GM18951 (cell line): ENCODE measurements at regions not wholly inside any gene's neighbourhood (a gene's known extent, or its start where the extent isn't known, plus 50 kb on each side); places are given as distances from the start of the nearest gene placed in this dataset.
"Not testable (repeated sequence)": the region's sequence is repeated elsewhere in the genome, so short reads cannot be mapped to it uniquely, and the experiment has no call there.

Experiments
- POLR2A ChIP-seq: IDR thresholded peaks from 4 replicates; pipeline ENCODE4 v1.6.1; 2011; ENCODE audit warnings: mild to moderate bottlenecking; ENCODE audit not compliant: insufficient read length, insufficient read depth; ENCODE audit errors: extremely low read depth
- in situ Hi-C: fragments of 300-500 bp; cut with MboI; formaldehyde crosslinking; loops from one replicate; pipeline ENCODE4 v1.12.0; 2022; ENCODE audit warnings: low sequenced_read_pairs, mixed read lengths, inconsistent platforms; ENCODE audit not compliant: unreplicated experiment

GRCh38 chr1:157460381-157460780, 91.9 kb downstream of the FCRL5 start:
- in situ Hi-C loops: no loop called here
- TF ChIP-seq POLR2A: no peak

- in situ Hi-C loops: no loop called here
- no peak for TF ChIP-seq POLR2A
These were observed 95.0 kb downstream of the FCRL5 start for GRCh38 chr1:157457279-157457678.

- TF ChIP-seq POLR2A: no peak
- in situ Hi-C loops: no loop called here
These were observed 97.0 kb downstream of the FCRL5 start for GRCh38 chr1:157455318-157455717.

GRCh38 chr1:157450106-157450505, 102.2 kb downstream of the FCRL5 start:
- in situ Hi-C loops: no loop called here
- TF ChIP-seq POLR2A: no peak

GRCh38 chr1:157448636-157449035, 103.7 kb downstream of the FCRL5 start:
- TF ChIP-seq POLR2A: no peak
- in situ Hi-C loops: no loop called here

- in situ Hi-C loops: not testable (repeated sequence)
These were observed 106.0 kb downstream of the FCRL5 start for GRCh38 chr1:157446356-157446755.

GRCh38 chr1:157445616-157446140, 106.6 kb downstream of the FCRL5 start:
- in situ Hi-C loops: not testable (repeated sequence)

GRCh38 chr1:157442065-157442464, 110.2 kb downstream of the FCRL5 start:
- no peak for TF ChIP-seq POLR2A
- in situ Hi-C loops: no loop called here

- no peak for TF ChIP-seq POLR2A
- in situ Hi-C loops: no loop called here
These were observed 112.9 kb downstream of the FCRL5 start for GRCh38 chr1:157439302-157439954.

GRCh38 chr1:157438613-157439012, 113.7 kb downstream of the FCRL5 start:
- in situ Hi-C loops: no loop called here
- no peak for TF ChIP-seq POLR2A

GRCh38 chr1:157438146-157438545, 114.2 kb downstream of the FCRL5 start:
- TF ChIP-seq POLR2A: no peak
- in situ Hi-C loops: no loop called here

- in situ Hi-C loops: no loop called here
- no peak for TF ChIP-seq POLR2A
These were observed 115.0 kb downstream of the FCRL5 start for GRCh38 chr1:157437296-157437695.

- in situ Hi-C loops: no loop called here
These were observed 120.6 kb downstream of the FCRL5 start for GRCh38 chr1:157431751-157432150.

GRCh38 chr1:157429601-157430240, 122.6 kb downstream of the FCRL5 start:
- no peak for TF ChIP-seq POLR2A
- in situ Hi-C loops: no loop called here

More at GRCh38 chr1:157431751-157432150, 120.6 kb downstream of the FCRL5 start:
- TF ChIP-seq POLR2A: no peak

GRCh38 chr1:157423764-157424163, 128.6 kb downstream of the FCRL5 start:
- in situ Hi-C loops: not testable (repeated sequence)
